HFF-Myc (cell line): ENCODE measurements at regions not wholly inside any gene's neighbourhood (a gene's known extent, or its start where the extent isn't known, plus 50 kb on each side); places are given as distances from the start of the nearest gene placed in this dataset.

Experiments
- DNase-seq: peaks from one replicate; pipeline ENCODE4 v3.0.0-alpha.2; 2011; ENCODE audit warnings: low read depth; ENCODE audit errors: extremely low read depth
- H3K4me3 ChIP-seq: replicated peaks from 2 replicates; pipeline ENCODE4 v1.5.1; 2011; ENCODE audit warnings: low read depth, mild to moderate bottlenecking, control low read depth, low read length
- CTCF ChIP-seq: IDR thresholded peaks from 2 replicates; pipeline ENCODE4 v1.5.1; 2012; ENCODE audit warnings: mild to moderate bottlenecking, low read depth, low read length, control low read depth; ENCODE audit errors: missing control alignments

- H3K4me3 ChIP-seq, result no peak overlapping the region
- no peak for DNase-seq
- TF ChIP-seq CTCF, result no peak
These were observed 1337.3 kb downstream of the PCDH18 start for GRCh38 chr4:136194962-136195361.

DNA sequence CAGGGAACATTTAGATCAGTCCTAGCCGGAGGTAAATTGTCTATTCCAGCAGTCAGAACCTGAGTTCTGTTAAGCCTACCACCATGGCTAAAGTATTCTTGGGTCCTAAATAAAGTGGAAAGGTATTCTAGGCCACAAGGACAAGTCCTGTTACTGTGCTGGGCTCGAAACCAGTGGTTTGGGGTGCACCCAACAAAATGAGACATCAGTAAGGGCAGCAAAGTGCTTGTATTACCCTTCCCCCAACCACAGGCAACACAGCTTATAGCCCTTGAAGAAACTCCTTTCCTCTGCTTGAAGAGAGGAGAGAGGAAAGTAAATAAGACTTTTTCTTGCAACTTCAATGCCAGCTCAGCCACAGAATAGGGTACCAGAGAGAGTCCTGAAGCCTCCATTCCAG is 1345.6 kb downstream of the PCDH18 start:
- DNase-seq, result no peak
- TF ChIP-seq CTCF, result no peak
- H3K4me3 ChIP-seq, result no peak overlapping the region

- TF ChIP-seq CTCF, result no peak
- DNase-seq, result no peak
- H3K4me3 ChIP-seq, result no peak overlapping the region
These were observed 1348.8 kb downstream of the PCDH18 start for GRCh38 chr4:136183513-136183912.

GRCh38 chr4:136156947-136157346 is 1375.3 kb downstream of the PCDH18 start:
- DNase-seq, result no peak
- no peak overlapping the region for H3K4me3 ChIP-seq
- TF ChIP-seq CTCF, result no peak

DNA sequence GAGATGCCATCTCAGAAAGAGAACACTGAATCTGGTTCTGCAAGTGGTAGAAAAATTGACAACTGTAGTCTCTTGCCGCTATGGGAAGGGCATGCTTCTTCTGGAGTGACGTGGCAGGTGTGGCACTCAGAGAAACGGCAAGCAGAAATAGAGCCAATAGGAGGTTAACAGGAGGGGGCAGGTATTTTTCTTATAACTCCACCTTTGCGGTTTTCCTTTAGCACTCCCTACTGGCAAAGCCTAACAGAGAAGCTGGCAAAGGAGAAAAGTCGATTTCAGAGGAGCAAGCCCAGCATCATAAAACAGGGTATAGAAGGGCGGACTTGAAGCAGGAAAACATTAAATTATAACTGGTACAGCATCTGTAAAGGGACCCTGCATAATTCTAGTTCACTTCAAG is 1382.2 kb downstream of the PCDH18 start:
- DNase-seq, result no peak
- TF ChIP-seq CTCF, result no peak
- H3K4me3 ChIP-seq, result no peak overlapping the region

DNA sequence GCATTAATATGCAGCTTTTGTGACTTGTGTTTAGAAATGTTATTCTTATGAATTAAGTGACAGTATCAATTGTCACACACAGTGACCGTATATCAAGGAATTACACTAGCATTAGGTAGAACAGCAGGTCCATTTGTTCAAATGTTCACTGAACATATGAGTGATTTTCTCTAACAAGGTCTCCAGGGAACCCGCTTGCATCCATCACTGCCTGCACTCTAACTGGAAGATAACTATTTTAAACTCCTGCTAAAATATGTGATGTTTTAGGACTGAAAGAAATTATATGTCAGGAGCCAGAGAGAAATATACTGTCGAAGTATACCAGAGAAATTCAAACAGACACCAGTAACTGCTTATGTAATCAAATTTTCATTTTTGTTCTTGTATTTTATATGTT is 1395.7 kb downstream of the PCDH18 start:
- DNase-seq, result no peak
- no peak overlapping the region for H3K4me3 ChIP-seq
- TF ChIP-seq CTCF, result no peak

DNA sequence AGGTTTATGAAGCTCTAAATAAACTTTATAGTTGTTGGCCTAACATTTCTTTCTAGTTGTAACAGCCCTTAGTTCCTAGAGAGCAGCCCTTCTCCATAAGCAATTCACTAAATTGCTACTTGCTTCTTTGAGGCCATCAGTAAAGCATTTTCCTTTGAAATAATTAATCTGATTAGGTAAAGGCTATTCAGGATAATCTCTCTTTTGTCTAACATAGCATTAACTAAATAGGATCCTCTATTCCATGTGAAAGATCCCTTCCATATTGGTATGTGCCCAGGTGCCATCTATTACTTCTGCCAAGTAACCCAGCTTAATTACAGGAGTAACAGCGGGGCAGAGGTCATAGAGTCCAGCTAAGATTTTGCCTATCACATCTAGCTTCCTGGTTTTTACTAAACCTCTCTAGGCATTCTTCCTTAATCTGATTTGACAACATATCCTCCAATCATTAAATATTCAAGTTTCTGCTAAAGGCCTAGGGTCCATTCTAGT is 1408.0 kb downstream of the PCDH18 start:
- no peak for TF ChIP-seq CTCF
- no peak overlapping the region for H3K4me3 ChIP-seq
- no peak for DNase-seq
